Heart left ventricle (tissue), 13 donors: ENCODE measurements at regions not wholly inside any gene's neighbourhood (a gene's known extent, or its start where the extent isn't known, plus 50 kb on each side); places are given as distances from the start of the nearest gene placed in this dataset.

Source experiments
- POLR2A ChIP-seq, 2 donors: fragments of 450-650 bp; IDR thresholded peaks; one replicate each; pipeline ENCODE4 v1.6.1; 2017; ENCODE audit warnings: antibody characterized with exemption in 2 of 2, mild to moderate bottlenecking in 2 of 2, moderate library complexity in 2 of 2
- TF ChIP-seq, protein P1 (sequence below), 12 donors: fragments of 200-600 bp; sonication (generic) in 4 of 12; IDR thresholded peaks; one replicate each; pipeline versions ENCODE4 v1.5.0 to v1.8.0; 2018 to 2022; ENCODE audit warnings: antibody characterized with exemption in 12 of 12, mild to moderate bottlenecking in 5 of 12
- donor health status: ischemic (EF 13 %, LVEDD 7.1; RV severe dilation, severe dysfunction).
- donor health status: DM: no; HTN: yes; CAD: no.
- donor health status: DM: no; HTN: no; CAD: no.
- donor health status: ischemic (EF 25% LVEDD 6.9; RV normal size, moderate dysfunction).
- donor health status: ischemic (EF 25% LVEDD 5.7; RV mildly dilated, moderate dysfunction).
- donor health status: ischemic (EF 35%, LVEDD 5.7; RV mildly dilated, moderate dysfunction).
- donor health status: nonischemic (EF 11% LVEDD 7.7; RV severe dilation, severe dysfunction).
- donor health status: DM: yes; HTN: yes; CAD: no.
- donor health status: PGD.
- donor health status: ischemic (EF 29% LVEDD 5.4; RV normal size, mild dysfunction).
- donor health status: nonischemic (EF 23%, LVEDD 6.1; RV moderate dilation, normal function).

DNA sequence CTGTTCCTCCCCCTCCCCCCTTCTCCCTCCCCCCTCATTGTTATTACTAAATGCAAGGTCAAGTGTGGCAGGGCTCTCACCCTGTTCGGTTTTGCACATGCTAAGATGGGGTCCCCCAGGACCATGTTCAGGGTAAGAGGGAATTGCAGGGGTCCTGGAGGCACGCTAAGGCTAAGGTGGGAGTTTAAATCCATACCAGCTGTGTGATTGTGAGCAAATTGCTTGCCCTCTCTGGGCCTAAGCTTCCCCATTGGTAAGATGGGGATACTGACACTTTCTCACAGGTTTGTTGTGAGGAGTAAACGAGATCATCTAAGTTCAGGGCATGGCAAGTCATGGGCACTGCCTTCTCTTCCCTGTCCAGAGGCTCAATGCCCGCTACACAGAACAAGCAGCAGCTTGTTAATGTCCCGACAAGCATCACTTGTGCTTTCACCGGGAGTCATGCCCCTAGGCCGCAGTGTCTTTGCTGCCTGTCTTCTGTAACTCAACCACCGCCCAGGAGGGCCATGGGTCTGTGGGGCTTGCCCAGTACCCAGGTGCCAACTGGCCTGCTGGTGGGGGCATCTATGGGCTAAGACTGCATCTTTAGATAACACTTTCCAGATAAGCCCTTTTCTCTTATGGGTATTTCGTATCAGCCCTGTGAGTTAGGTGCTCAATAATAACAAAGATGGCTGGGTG lies 279.1 kb downstream of the MYCN start:
- TF ChIP-seq POLR2A (IDR thresholded peaks at IDR 0.05): no peak
- TF ChIP-seq, protein P1, sequence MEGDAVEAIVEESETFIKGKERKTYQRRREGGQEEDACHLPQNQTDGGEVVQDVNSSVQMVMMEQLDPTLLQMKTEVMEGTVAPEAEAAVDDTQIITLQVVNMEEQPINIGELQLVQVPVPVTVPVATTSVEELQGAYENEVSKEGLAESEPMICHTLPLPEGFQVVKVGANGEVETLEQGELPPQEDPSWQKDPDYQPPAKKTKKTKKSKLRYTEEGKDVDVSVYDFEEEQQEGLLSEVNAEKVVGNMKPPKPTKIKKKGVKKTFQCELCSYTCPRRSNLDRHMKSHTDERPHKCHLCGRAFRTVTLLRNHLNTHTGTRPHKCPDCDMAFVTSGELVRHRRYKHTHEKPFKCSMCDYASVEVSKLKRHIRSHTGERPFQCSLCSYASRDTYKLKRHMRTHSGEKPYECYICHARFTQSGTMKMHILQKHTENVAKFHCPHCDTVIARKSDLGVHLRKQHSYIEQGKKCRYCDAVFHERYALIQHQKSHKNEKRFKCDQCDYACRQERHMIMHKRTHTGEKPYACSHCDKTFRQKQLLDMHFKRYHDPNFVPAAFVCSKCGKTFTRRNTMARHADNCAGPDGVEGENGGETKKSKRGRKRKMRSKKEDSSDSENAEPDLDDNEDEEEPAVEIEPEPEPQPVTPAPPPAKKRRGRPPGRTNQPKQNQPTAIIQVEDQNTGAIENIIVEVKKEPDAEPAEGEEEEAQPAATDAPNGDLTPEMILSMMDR (IDR thresholded peaks at IDR 0.05): no peak
